GM19328 (cell line): ENCODE measurements at regions not wholly inside any gene's neighbourhood (a gene's known extent, or its start where the extent isn't known, plus 50 kb on each side); places are given as distances from the start of the nearest gene placed in this dataset.
"Not testable (repeated sequence)": the region's sequence is repeated elsewhere in the genome, so short reads cannot be mapped to it uniquely, and the experiment has no call there.

Experiments used
- ATAC-seq: cut with Tn5 transposase; IDR thresholded peaks from one replicate; pipeline ENCODE4 v1.9.1; 2021; ENCODE audit warnings: mild to moderate bottlenecking, moderate library complexity; ENCODE audit not compliant: unreplicated experiment

- ATAC-seq, result no peak
Observed at GRCh38 chr13:85610024-85610423, 189.2 kb downstream of the SLITRK6 start.

DNA sequence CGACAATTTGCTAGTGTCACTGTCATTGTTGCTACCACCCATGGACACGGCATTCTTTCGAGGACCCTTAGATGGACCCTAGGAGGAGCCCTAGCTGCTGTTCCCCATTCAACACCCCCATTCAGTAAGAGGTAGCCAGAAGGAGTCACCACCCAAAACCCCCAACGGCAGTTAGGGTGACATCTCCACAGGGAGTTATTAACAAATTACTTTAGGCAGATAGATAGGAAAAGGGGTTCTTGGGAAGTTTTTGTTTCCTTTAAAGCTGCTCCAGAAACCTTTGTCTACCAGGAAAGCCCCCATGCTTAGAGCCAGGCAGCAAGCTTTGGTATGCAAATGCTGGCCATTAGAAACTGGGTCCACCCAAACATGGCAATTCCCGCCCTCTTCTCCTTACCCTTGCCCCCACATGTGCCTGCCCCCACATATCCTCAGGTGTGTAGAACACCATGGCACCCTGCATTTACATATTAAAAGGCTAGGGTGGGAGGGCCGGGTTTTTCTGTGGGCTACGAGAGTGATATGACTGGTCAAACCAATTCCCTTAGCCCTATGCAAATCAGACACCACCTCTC is 190.9 kb downstream of the SLITRK6 start:
- ATAC-seq, result no peak

DNA sequence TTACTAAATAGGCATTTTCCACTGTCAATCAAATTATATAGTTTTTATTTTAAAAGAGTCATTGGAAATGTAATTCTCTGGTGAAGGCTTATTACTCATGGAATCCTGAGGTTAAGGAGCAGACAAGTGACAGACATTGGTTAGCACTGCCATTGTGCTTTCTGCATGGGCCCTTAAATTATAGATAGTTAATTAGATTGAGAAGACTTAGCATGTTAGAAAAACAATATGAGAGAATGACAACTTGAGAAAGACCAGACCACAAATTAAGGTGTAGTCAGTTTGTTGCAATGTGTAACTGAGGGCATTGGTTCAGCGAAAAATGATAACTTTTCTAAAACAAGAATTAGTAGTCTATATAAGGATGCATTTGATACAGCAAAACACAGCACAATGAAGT is 195.5 kb downstream of the SLITRK6 start:
- ATAC-seq, result no peak

- ATAC-seq, result no peak
Observed at GRCh38 chr13:85601526-85601925, 197.7 kb downstream of the SLITRK6 start.

DNA sequence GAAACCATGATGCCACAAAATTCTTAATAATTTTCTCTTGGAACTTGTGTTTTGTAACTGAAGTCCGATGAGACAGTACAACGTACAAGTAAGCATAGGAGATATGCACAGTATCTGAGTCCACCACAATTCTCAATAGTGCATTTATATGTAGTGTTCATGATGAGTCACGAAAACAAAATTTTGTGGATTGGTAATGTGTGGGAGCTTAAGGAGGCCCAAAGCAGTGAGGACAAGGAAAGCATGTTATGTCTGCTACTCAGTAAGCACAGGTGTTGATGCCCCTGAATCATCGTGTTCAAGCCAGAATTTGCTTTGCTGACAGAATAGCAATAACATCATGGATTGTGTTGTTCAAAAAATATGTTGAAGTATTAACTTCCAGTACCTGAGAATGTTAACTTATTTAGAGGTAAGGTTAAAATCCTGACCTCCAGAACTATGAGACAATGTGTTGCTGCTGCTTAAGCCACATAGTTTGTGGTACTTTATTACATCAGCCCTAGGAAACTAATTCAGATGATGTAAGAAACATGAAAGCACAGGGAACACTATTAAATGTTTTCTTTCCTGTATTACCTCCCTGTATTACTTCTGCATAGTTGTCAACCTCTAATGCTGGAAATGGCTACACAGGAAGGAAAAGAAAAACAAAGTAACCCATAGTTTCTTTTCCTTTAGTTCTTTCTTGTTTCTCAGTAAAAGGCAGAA is 201.3 kb downstream of the SLITRK6 start:
- no peak for ATAC-seq

GRCh38 chr13:85592211-85592610 is 207.0 kb downstream of the SLITRK6 start:
- ATAC-seq, result no peak

DNA sequence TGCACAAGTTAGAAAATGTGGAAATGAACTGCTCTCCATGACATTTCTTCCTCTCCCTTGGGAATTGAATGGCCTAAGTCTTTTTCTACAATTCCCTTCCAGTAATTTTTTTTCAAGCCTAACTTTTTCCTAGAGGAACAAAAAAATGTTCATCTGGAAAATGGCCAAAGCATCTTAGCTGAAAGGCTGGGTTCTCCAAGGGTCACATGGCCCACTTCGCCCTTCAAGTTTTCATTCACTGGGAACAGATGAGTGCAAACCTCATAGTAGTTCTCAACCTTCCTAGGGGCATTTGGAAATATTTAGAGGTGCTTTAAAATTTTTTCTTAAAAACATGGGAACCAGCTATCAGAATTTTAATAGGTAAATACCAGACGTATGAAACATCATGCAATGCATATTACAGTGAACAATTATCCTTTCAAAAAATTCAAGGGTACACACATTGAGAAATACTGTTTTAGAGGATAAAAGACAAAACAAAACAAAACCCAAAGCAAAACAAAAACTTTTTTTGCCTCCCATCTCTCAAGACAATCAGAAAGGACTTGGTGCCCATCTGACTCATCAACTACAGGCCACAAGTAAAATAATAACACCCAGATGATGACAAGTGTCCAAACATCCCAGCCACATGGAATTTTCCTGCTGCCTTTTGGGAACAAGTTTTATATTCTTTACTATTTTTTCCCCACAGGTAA is 208.8 kb downstream of the SLITRK6 start:
- ATAC-seq, result no peak

GRCh38 chr13:85589021-85589420 is 210.2 kb downstream of the SLITRK6 start:
- no peak for ATAC-seq

- no peak for ATAC-seq
Observed at GRCh38 chr13:85588359-85588758, 210.9 kb downstream of the SLITRK6 start.

DNA sequence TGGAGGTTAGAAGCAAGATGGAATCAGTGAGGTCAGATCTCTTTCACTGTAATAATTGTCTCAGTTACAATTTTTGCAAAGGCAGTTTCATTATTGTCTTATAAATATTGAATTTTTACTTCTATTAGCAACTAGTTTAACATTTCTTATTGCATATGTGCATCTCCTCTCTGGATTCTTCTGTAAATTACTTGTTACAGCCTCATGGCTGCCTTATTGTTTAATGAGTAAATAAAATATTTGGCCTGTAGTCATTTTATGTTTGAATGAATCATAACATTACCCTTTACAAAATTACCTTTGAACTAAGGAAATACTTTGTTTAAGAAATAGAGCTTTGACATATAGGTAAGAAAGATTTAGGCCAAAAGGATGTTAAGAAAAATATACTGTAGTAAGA is 212.4 kb downstream of the SLITRK6 start:
- ATAC-seq, result no peak

DNA sequence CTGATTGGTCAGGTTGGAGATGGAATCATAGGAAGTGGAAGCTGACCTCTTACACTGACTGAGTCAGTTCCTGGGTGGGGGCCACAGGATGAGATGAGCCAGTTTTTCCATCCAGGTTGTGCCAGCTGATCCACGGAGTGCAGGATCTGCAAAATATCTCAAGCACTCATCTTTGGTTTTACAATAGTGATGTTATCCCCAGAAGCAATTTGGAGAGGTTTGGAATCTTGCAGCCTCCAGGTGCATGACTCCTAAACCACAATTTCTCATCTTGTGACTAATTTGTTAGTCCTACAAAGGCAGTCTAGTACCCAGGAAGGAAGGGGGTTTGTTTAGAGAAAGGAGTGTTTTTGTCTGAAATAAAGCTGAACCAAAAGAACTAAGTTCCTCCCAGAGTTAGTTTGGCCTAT is 212.8 kb downstream of the SLITRK6 start:
- no peak for ATAC-seq

DNA sequence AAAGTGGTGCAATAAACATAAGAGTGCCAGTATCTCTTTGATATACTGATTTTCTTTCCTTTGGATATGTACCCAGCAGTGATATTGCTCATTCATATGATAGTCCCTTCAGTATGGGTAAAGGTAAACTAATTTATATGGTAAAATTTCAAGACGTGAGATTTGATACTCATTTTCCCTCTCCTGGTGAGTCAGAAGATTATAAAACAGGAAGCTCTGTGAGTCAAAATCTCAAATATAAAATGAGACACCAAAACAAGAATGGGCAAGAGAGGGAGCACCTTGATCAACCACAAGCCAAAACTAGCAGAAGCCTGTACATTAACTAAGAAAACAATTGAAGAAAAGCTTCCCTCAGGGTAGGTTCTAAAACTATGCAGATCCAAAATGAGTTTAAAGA is 216.3 kb downstream of the SLITRK6 start:
- ATAC-seq, result no peak

- no peak for ATAC-seq
Observed at GRCh38 chr13:85575110-85575509, 224.1 kb downstream of the SLITRK6 start.

GRCh38 chr13:85567909-85568308 is 231.3 kb downstream of the SLITRK6 start:
- ATAC-seq, result no peak

DNA sequence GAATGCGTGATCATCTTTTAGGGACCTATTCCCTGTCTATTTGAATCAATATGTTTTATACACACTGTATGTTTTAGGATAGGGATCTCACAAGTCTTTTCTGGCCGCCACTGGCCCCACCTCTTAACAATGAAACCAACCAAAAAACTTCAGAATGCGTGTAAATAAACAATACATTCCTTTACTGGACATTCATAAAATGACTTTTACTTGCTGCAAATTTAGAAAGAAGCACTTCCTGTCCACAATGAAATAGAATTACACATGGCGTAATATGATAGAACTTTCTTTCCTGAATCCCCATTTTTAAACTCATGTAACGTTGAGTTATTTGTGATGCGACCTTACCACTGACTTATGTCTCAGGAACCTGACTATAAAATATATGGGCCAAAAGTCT is 233.6 kb downstream of the SLITRK6 start:
- ATAC-seq, result no peak

- ATAC-seq, result no peak
Observed at GRCh38 chr13:85564598-85564997, 234.6 kb downstream of the SLITRK6 start.

DNA sequence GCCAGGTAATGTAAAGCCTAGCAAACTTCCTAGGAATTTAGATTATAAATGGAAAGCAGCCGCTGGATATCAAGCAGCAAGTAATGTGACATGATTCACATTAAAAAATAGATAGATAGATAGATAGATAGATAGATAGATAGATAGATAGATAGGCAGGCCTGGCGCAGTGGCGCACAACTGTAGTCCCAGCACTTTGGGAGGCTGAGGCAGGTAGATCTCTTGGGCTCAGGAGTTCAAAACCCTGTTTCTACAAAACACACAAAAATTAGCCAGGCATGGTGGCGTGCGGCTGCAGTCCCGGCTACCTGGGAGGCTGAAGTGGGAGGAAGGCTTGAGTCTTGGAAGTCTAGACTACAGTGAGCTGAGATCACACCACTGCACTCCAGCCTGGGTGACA is 236.9 kb downstream of the SLITRK6 start:
- no peak for ATAC-seq

GRCh38 chr13:85557691-85558467 is 241.3 kb downstream of the SLITRK6 start:
- no peak for ATAC-seq

- no peak for ATAC-seq
Observed at GRCh38 chr13:85551012-85551411, 248.2 kb downstream of the SLITRK6 start.

GRCh38 chr13:85549819-85550218 is 249.4 kb downstream of the SLITRK6 start:
- ATAC-seq, result no peak

- ATAC-seq, result not testable (repeated sequence)
Observed at GRCh38 chr13:85548845-85549244, 250.4 kb downstream of the SLITRK6 start.
